Kasumi-1 (cell line): ENCODE measurements at regions not wholly inside any gene's neighbourhood (a gene's known extent, or its start where the extent isn't known, plus 50 kb on each side); places are given as distances from the start of the nearest gene placed in this dataset.

ENCODE experiments used
- DNase-seq, 2 experiments: peaks; one replicate each; lab custom pipeline; 2025; lab: John Stamatoyannopoulos, UW

DNA sequence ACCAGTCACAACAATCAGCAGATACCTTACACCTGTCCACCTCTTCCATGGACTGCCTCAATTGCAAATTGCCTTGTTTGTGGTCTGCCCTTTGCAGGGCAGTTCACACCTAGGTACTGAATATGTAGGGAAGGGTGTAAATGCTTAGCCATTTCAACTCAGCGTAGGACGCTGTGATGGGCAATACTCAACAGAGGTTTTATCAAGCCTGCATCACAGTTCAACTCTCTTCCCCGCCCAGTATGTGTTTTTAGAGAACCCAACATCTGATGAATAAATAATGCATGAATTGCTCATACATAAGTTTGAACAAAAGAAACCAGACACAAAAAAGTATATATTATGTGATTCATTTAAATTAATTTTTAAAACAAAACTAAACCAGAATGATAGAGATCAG is 124.4 kb downstream of the P2RY1 start:
- no peak for DNase-seq

GRCh38 chr3:152960684-152961083 is 125.8 kb downstream of the P2RY1 start:
- DNase-seq, result no peak

GRCh38 chr3:152961323-152961722 is 126.4 kb downstream of the P2RY1 start:
- DNase-seq, result peak; percentile 6 to 38

DNA sequence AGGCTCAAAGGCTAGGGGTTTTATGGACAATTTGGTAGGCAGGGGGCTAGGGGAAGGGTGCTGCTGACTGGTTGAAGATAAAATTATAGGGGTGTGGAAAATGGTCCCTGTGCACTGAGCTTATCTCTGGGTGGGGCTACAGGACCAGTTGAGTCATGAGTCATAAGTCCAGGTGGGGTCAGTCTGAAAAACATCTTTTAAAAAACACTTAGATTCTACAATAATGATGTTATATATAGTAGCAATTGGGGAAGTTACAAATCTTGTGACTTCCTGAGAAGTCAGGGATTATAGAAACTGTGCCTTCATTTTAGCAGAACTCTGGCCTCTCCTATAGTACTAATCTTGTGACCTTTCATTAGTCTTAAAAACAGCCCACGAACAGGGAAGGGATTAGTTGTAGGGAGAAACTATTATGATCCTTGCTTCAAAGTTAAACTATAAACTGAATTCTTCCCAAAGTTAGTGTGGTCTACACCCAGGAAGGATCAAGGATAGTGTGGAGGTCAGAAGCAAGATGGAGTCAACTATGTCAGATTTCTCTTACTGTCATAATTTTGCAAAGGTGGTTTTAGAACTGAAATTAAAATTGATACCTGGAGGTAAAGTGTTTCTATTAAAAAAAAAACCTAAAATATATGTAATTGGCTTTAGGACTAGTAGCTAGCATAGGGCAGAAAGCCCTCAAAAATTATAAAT is 130.1 kb downstream of the P2RY1 start:
- peak in 1 of 2 experiments; percentile 23 for DNase-seq

GRCh38 chr3:152968388-152969024 is 133.6 kb downstream of the P2RY1 start:
- no peak for DNase-seq

DNA sequence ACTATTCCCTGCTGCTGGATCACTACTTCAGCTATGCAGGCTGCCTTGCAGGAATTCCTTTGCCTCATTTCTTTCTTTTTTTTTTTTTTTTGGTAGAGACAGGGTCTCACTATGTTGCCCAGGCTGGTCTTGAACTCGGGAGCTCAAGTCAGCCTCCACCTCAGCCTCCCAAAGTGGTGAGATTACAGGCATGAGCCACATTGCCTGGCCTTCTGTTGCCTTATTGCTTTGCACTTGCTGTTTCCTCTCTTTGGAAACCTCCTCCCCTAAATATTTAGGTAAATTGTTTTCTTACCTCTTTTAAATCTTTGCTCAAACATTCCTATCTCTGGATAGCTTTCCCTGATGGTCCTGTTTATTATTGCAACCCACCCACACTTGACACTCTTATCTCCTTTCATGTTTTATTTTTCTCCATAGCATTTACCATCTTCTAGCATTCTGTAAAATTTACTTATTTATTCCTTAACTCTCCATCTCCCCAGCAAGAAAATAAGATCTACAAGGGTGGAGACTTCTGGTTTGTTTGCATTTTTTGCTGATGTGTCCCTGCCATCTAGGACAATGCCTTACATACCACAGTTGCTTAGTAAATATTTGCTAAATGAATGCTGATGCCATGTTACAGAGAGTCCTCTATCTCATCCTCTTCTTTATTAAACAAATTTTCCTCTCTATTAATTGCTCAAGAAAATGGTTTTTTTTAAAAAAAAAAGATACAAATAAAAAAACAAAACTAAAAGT is 134.8 kb downstream of the P2RY1 start:
- no peak for DNase-seq

- DNase-seq, result no peak
Observed at GRCh38 chr3:152970851-152971250, 135.9 kb downstream of the P2RY1 start.

DNA sequence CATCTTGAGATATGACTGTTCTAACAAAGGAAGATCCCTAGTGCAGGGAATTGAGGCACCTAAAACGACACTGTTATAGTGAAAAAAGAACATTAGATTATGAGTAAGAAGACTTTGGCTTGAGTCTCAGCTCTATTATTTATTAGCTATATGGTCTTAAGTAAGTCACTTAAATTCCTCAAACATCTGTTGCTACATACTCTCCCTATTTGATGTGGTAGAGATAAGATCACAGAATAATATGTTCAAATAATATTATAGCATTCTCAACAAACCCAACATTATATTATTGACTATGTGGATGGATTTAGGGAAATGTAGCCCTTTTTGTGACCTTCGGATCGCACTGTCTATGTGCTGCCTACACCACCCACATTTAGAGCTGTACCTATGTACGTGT is 136.9 kb downstream of the P2RY1 start:
- DNase-seq, result no peak

- DNase-seq, result no peak
Observed at GRCh38 chr3:152973575-152973974, 138.6 kb downstream of the P2RY1 start.

DNA sequence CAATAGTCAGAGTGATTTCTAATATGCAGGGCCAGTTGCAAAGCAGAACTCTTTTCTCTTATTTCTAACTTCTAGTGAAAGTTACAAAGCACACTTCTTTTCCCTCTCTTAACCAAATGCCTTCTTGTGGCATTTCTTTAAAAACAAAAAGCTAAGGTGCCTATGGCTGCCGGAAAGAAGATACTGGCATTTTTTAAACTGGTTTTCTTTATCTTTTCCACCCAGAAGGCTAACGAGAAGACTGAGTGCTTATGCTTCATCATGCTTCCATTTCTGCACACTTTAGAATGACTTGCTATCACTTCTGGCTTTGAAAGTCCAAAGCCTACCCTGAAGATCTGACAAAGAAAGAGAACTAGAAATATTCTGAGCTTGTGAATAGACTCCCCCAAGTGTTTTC is 141.3 kb downstream of the P2RY1 start:
- no peak for DNase-seq

DNA sequence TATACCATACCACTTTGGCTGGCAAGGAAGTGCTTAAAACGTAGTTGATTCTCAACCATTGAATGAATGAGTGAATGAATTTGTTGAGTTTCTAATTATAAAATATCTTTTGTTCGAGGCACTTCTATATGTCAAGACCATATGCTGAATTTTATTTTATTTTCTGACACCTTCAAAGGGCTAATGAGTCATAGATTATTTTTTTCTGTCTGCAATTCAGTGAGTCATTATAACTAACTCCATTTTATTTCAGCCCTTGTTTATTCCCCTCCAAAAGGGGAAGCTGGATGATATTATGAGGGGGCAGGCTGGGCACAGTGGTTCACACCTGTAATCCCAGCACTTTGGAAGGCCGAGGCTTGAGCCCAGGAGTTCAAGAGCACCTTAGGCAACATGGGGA is 142.4 kb downstream of the P2RY1 start:
- DNase-seq, result no peak

DNA sequence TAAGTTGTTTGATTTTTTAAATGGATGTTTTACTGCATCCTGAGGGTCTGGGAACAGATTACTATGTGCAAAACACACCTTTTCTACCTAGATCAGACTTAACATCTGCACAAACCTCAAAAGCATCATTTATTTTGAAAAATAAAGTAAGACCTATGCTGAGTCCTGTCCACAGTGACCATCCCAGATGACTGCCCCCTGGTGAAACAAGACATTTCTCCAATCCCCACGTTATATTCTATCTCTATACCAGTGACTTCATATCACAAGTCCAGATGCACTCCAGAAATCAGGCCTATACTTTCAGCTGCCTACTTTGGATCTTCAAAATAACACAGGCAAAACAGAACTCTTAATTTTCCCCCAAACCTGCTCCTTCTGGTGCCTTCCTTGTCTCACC is 143.2 kb downstream of the P2RY1 start:
- no peak for DNase-seq

GRCh38 chr3:152997526-152997925 is 162.6 kb downstream of the P2RY1 start:
- DNase-seq, result no peak

DNA sequence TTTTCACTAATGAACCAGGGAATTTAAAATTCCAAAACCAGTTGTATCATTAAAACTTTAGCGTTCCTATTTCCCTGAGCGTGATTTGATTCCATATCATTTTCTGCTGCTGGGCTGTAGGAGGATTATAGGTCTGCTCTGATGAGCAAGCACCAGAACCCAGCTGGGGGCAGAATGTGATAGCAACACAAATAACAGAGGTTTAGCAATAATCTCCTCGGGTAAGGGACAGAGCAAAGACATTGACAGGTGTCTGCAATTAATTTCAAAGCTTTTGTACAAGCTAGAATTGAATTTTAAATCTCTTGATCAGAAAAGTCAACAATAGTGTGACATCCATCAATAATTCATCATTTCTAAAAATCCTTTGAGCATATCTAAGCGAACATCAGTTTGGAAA is 163.4 kb upstream of the RAP2B start:
- DNase-seq, result no peak

DNA sequence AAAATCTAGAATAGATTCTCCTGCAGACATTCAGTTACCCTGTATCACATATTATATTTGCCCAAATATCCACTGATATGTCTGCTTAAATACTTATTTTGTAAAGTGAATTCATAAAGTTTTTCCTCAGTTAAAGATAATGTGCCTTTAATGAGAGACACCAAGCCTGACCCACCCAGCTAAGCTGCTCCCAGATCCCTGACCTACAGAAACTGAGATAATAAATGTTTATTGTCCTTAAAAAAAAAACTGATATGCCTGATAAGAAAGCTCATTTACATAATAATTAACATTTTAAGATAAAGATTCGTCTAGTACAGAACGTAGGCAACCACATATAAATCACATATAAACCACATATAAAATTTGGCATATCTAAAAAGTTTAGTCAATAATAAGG is 161.7 kb upstream of the RAP2B start:
- no peak for DNase-seq

DNA sequence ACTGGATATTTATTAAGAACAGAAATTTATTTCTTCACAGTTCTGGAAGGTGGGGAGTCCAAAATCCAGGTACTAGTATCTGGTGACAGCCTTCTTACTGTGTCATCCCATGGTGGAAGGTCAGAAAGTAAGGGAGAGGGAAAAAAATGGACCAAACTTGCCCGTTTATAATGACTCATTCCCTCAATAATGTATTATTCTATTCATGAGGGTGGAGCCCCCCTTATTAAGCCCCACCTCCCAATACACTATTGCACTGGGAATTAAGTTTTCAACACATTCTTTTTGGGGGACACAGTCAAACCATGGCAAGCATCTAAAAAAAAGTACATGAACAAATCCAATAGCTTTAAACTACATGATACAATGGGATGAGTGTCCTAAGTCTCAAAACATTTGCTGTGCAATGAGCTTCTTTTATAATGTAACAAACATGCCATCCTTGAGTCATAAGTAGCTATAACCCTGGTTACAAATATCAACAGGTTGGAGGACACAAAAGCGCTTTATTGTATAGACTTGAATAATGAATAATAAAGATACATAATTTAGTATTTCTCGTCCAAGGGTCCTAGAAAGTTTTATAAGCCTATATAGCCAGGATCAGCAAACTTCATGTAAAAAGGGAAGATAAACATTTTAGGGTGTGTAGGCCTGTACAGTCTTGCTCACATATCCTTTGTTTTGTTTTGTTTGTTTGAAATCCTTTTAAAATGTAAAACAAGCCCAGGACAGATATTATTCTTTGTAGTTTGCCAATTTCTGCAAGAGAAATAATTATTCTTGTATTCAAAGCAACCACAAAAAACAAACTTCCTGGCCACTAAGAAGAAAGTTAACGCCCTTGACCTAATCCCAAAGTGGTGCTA is 160.6 kb upstream of the RAP2B start:
- DNase-seq, result no peak

GRCh38 chr3:153003441-153003840 is 158.6 kb upstream of the RAP2B start:
- DNase-seq, result no peak

DNA sequence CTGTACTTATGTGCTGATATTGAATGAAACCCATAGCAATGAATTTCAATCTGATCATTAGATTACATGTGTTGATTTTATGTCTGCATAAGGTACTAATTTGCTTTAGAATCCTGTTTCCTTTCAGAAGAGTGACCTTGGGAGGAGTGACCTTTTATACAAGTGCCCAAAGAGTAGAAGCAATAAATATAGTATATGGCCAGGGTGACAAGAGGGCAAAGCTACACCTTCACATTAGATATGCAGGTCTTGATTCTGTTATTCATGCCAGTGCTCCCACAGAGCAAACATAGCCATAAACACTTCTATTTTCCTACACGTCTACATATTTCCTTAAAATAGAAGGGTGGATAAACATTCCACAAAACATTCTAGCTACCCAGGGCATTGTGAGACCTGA is 158.2 kb upstream of the RAP2B start:
- DNase-seq, result no peak

GRCh38 chr3:153008226-153008625 is 153.8 kb upstream of the RAP2B start:
- no peak for DNase-seq

DNA sequence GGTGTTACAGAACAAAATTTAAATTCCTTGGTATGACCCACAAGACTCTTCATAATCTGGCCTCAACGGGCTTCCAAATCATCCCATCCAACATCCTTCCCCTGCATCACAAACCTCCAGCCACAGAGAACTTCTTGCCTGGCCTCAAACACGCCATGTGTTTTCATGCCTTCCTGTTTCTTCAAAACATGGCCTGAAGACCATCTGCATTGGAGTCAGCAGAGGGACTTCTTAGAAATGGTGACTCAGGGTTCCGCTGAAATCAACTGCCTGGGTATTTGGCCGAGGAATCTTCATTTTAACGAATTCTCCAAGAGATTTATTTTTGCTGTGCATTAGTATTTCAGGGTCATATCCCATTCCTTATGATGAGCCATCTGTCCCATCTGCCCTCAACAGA is 138.1 kb upstream of the RAP2B start:
- no peak for DNase-seq

GRCh38 chr3:153026026-153026425 is 136.0 kb upstream of the RAP2B start:
- DNase-seq, result peak; percentile 67 to 68

DNA sequence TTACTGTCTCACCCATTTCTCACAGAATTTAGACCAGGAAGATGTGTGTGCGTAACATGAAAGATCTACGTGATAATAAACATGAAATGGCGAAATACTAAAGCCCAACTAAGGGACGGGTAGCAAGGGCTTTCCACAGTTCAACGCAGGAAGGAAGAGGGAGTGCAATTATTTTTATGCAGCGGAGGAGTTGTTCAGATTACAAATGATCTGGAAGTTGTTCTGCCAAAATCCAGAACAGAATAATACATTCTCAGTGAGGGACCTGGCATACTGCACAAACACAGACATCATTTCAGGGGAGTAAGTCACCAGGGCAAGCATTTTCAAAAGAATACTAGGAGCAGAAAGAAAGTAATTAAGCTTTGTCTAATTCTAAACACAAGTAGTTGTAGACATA is 133.6 kb upstream of the RAP2B start:
- DNase-seq, result no peak
